Hippocampal formation (tissue), 2 donors: ENCODE measurements at regions not wholly inside any gene's neighbourhood (a gene's known extent, or its start where the extent isn't known, plus 50 kb on each side); places are given as distances from the start of the nearest gene placed in this dataset.
"Not testable (repeated sequence)": the region's sequence is repeated elsewhere in the genome, so short reads cannot be mapped to it uniquely, and the experiment has no call there.

ENCODE experiments used
- DNase-seq, 2 donors: peaks; one replicate each; lab custom pipeline; 2025; lab: John Stamatoyannopoulos, UW

- no peak for DNase-seq
These were observed 203.5 kb upstream of the PHF14 start for GRCh38 chr7:10770176-10770575.

GRCh38 chr7:10773430-10773829 lies 200.2 kb upstream of the PHF14 start:
- DNase-seq: no peak

- no peak for DNase-seq
These were observed 193.9 kb upstream of the PHF14 start for GRCh38 chr7:10779465-10780399.

- no peak for DNase-seq
These were observed 193.3 kb upstream of the PHF14 start for GRCh38 chr7:10780400-10780747.

GRCh38 chr7:10786976-10787375 lies 186.7 kb upstream of the PHF14 start:
- not testable (repeated sequence) for DNase-seq

- DNase-seq: no peak
These were observed 184.5 kb upstream of the PHF14 start for GRCh38 chr7:10789170-10789569.

- no peak for DNase-seq
These were observed 182.8 kb upstream of the PHF14 start for GRCh38 chr7:10790910-10791309.

- no peak for DNase-seq
These were observed 179.5 kb upstream of the PHF14 start for GRCh38 chr7:10793995-10794775.

GRCh38 chr7:10797157-10797556 lies 176.5 kb upstream of the PHF14 start:
- no peak for DNase-seq

GRCh38 chr7:10798044-10798443 lies 175.6 kb upstream of the PHF14 start:
- DNase-seq: no peak

- DNase-seq: no peak
These were observed 174.2 kb upstream of the PHF14 start for GRCh38 chr7:10799475-10799874.

- no peak for DNase-seq
These were observed 171.7 kb upstream of the PHF14 start for GRCh38 chr7:10802011-10802410.

GRCh38 chr7:10802526-10802925 lies 171.1 kb upstream of the PHF14 start:
- DNase-seq: no peak

GRCh38 chr7:10803720-10804119 lies 170.0 kb upstream of the PHF14 start:
- DNase-seq: no peak

- no peak for DNase-seq
These were observed 168.9 kb upstream of the PHF14 start for GRCh38 chr7:10804770-10805169.

- DNase-seq: no peak
These were observed 158.1 kb upstream of the PHF14 start for GRCh38 chr7:10815546-10815945.

GRCh38 chr7:10821156-10821555 lies 152.5 kb upstream of the PHF14 start:
- no peak for DNase-seq

GRCh38 chr7:10824154-10824553 lies 149.5 kb upstream of the PHF14 start:
- no peak for DNase-seq

GRCh38 chr7:10838228-10838627 lies 135.4 kb upstream of the PHF14 start:
- no peak for DNase-seq

GRCh38 chr7:10845225-10845624 lies 128.4 kb upstream of the PHF14 start:
- DNase-seq: no peak

GRCh38 chr7:10855583-10855982 lies 118.1 kb upstream of the PHF14 start:
- DNase-seq: no peak

GRCh38 chr7:10860516-10860915 lies 113.2 kb upstream of the PHF14 start:
- DNase-seq: no peak

- DNase-seq: no peak
These were observed 110.2 kb upstream of the PHF14 start for GRCh38 chr7:10863476-10863875.
